Panc1 (cell line): ENCODE measurements at regions not wholly inside any gene's neighbourhood (a gene's known extent, or its start where the extent isn't known, plus 50 kb on each side); places are given as distances from the start of the nearest gene placed in this dataset.

Experiments used
- ATAC-seq: fragments of 200-7000 bp; cut with Tn5 transposase; 2 replicates; pipeline ENCODE4 v1.9.1; 2020; ENCODE audit warnings: mild to moderate bottlenecking, moderate library complexity
- BruUV-seq: library from RNA; stranded (reverse); fragments of 400-500 nt; replicated peaks from 2 replicates; lab custom pipeline; 2021; lab: Mats Ljungman, UMichigan
- CTCF ChIA-PET: fragments of 300-600 bp; sonication (Branson Sonifier 250); formaldehyde crosslinking; loops from one replicate; lab custom pipeline; 2022; ENCODE audit warnings: antibody characterized with exemption; lab: Charles Lee
- POLR2A ChIA-PET: fragments of 300-600 bp; sonication (Branson Sonifier 250); formaldehyde crosslinking; loops from one replicate; lab custom pipeline; 2022; ENCODE audit warnings: antibody characterized with exemption; lab: Charles Lee
- DNase-seq: peaks from one replicate; pipeline ENCODE4 v3.0.0-alpha.2; 2010; ENCODE audit warnings: low read depth, low spot score
- H3K27ac ChIP-seq: 2 replicates; pipeline ENCODE4 v1.5.1; 2011; ENCODE audit warnings: mild to moderate bottlenecking, low read length, inconsistent platforms
- H3K27me3 ChIP-seq: fragments of 200-500 bp; sonication (Bioruptor generic); 2 replicates; pipeline ENCODE4 v1.6.0; 2014; ENCODE audit warnings: low read length, inconsistent platforms; ENCODE audit not compliant: control insufficient read depth, insufficient read depth
- H3K36me3 ChIP-seq: fragments of 200-500 bp; sonication (Bioruptor generic); 2 replicates; pipeline ENCODE4 v1.5.1; 2014; ENCODE audit warnings: inconsistent platforms, mild to moderate bottlenecking, low read length, moderate library complexity; ENCODE audit not compliant: control insufficient read depth, insufficient read depth
- H3K4me1 ChIP-seq: 2 replicates; pipeline ENCODE4 v1.5.1; 2011; ENCODE audit warnings: inconsistent platforms, mild to moderate bottlenecking, low read length, moderate library complexity; ENCODE audit not compliant: control insufficient read depth, insufficient read depth
- H3K4me3 ChIP-seq, 2 experiments: 2 replicates each; pipeline ENCODE4 v1.5.1; 2011 to 2012; ENCODE audit warnings: low read depth in 2 of 2, low read length in 2 of 2, mild to moderate bottlenecking in 2 of 2, inconsistent platforms in 1 of 2, moderate library complexity in 1 of 2
- H3K9me3 ChIP-seq: fragments of 200-500 bp; sonication (Bioruptor generic); 2 replicates; pipeline ENCODE4 v1.5.1; 2014; ENCODE audit warnings: low read depth, mild to moderate bottlenecking, inconsistent platforms, low read length, moderate library complexity; ENCODE audit not compliant: control insufficient read depth, insufficient read depth
- POLR2AphosphoS5 ChIP-seq: IDR thresholded peaks from 2 replicates; pipeline ENCODE4 v1.6.1; 2012; ENCODE audit warnings: mild to moderate bottlenecking, low read depth, low read length, moderate library complexity
- SIN3A ChIP-seq: IDR thresholded peaks from 2 replicates; pipeline ENCODE4 v1.6.1; 2012; ENCODE audit warnings: low read depth, mild to moderate bottlenecking, low read length, moderate library complexity, borderline replicate concordance; ENCODE audit not compliant: insufficient read depth
- TCF7L2 ChIP-seq: IDR thresholded peaks from 2 replicates; pipeline ENCODE4 v1.6.1; 2011; ENCODE audit warnings: mild to moderate bottlenecking, low read depth, low read length, inconsistent platforms
- in situ Hi-C: cut with HindIII; loops from 2 replicates; pipeline ENCODE4 v1.10.0; 2016; ENCODE audit warnings: low sequenced_read_pairs, low pct_unique_long_range_greater_than_20kb
- intact Hi-C: fragments of 100-400 bp; cut with micrococcal nuclease; formaldehyde crosslinking; loops from one replicate; pipeline ENCODE4 v1.10.0; 2022; ENCODE audit not compliant: unreplicated experiment
- TF ChIP-seq, protein P1 (sequence below): fragments of 450-650 bp; IDR thresholded peaks from 2 replicates; pipeline ENCODE4 v1.5.1; 2017; ENCODE audit warnings: mild to moderate bottlenecking
- TF ChIP-seq, protein P2 (sequence below), 2 experiments: IDR thresholded peaks; 2 replicates each; pipeline ENCODE4 v1.6.1; 2011 to 2012; ENCODE audit warnings: low read depth in 2 of 2, control low read depth in 1 of 2, low read length in 1 of 2, mild to moderate bottlenecking in 1 of 2, moderate library complexity in 1 of 2; ENCODE audit not compliant: insufficient read depth in 1 of 2

DNA sequence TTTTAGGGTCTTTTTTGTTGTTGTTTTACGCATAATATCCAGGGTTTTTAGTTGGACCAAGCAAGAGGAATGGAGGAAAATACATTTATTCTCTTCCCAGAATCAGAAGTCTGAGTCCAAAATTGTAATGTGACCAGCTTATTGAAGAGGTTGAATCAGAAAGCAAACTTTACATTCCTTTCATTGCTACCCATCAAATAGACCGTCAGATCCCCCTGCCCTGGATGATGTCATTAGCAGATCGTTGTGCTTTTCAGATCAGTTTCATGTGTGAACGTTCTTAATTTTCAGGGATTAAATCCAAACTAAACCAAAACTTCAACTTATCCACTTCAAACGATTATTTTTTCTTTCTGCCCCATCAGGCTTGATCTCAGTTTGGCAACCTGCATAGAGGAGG lies 85.7 kb upstream of the NGF start:
- CTCF ChIA-PET = interaction anchor here (0.6 kb wide), 1 partner anchor 286 kb away, joined by 3 read pairs; no protein-coding TSS in a partner anchor
- no peak for DNase-seq
- in situ Hi-C loops = no loop called here

DNA sequence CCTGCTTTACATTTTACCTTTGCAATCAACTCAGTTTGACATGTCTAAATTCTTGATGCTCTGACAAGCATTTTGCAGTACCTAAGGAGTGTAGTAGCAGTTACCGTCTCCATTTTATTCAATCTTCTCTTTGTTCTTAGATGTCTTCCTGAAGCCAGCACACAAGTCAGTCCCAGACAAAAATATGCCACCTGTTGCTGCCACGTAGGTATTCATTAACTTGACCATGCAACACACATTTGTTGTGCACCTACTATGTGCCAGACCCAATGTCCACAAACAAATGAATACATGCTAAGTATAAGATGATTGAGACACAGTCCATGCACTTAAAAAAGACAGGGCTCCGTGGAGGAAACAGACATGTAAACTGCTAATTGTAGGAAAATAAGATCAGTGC lies 81.5 kb upstream of the NGF start:
- Histone ChIP-seq H3K9me3 (no peaks in the 10 kb centered on the region), H3K4me1 (no peaks in the 10 kb centered on the region), H3K36me3 (no peaks in the 10 kb centered on the region), H3K4me3 (no peak overlapping the region), H3K27ac (no peak overlapping the region), H3K27me3 (0 out of 2 replicates have a peak, but pooled peaks cover 2% of the 10 kb centered on the region)
- no peak for ATAC-seq
- DNase-seq = no peak
- ChIA-PET POLR2A (no interaction called here), CTCF (no interaction called here)
- intact Hi-C loops = no loop called here
- BruUV-seq = no TSS peak
- in situ Hi-C loops = no loop called here
- no peak for TF ChIP-seq POLR2AphosphoS5
- TF ChIP-seq SIN3A = no peak
- TF ChIP-seq, protein P1, sequence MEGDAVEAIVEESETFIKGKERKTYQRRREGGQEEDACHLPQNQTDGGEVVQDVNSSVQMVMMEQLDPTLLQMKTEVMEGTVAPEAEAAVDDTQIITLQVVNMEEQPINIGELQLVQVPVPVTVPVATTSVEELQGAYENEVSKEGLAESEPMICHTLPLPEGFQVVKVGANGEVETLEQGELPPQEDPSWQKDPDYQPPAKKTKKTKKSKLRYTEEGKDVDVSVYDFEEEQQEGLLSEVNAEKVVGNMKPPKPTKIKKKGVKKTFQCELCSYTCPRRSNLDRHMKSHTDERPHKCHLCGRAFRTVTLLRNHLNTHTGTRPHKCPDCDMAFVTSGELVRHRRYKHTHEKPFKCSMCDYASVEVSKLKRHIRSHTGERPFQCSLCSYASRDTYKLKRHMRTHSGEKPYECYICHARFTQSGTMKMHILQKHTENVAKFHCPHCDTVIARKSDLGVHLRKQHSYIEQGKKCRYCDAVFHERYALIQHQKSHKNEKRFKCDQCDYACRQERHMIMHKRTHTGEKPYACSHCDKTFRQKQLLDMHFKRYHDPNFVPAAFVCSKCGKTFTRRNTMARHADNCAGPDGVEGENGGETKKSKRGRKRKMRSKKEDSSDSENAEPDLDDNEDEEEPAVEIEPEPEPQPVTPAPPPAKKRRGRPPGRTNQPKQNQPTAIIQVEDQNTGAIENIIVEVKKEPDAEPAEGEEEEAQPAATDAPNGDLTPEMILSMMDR = no peak
- no peak for TF ChIP-seq TCF7L2
- TF ChIP-seq, protein P2, sequence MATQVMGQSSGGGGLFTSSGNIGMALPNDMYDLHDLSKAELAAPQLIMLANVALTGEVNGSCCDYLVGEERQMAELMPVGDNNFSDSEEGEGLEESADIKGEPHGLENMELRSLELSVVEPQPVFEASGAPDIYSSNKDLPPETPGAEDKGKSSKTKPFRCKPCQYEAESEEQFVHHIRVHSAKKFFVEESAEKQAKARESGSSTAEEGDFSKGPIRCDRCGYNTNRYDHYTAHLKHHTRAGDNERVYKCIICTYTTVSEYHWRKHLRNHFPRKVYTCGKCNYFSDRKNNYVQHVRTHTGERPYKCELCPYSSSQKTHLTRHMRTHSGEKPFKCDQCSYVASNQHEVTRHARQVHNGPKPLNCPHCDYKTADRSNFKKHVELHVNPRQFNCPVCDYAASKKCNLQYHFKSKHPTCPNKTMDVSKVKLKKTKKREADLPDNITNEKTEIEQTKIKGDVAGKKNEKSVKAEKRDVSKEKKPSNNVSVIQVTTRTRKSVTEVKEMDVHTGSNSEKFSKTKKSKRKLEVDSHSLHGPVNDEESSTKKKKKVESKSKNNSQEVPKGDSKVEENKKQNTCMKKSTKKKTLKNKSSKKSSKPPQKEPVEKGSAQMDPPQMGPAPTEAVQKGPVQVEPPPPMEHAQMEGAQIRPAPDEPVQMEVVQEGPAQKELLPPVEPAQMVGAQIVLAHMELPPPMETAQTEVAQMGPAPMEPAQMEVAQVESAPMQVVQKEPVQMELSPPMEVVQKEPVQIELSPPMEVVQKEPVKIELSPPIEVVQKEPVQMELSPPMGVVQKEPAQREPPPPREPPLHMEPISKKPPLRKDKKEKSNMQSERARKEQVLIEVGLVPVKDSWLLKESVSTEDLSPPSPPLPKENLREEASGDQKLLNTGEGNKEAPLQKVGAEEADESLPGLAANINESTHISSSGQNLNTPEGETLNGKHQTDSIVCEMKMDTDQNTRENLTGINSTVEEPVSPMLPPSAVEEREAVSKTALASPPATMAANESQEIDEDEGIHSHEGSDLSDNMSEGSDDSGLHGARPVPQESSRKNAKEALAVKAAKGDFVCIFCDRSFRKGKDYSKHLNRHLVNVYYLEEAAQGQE (IDR thresholded peaks at IDR 0.05; ENCODE audit: insufficient read depth in 1 of 2, low read depth in 2 of 2, low read length in 1 of 2) = no peak

More for the DNA sequence above, 85.7 kb upstream of the NGF start:
- no peak overlapping the region for H3K27ac ChIP-seq
- TF ChIP-seq, protein P2 (IDR thresholded peaks at IDR 0.05; ENCODE audit: insufficient read depth in 1 of 2, low read depth in 2 of 2, low read length in 1 of 2) = no peak
- TF ChIP-seq SIN3A = no peak
- ATAC-seq = no peak
- no peaks in the 10 kb centered on the region for H3K36me3 ChIP-seq
- intact Hi-C loops = no loop called here
- no peak overlapping the region for H3K4me3 ChIP-seq
- POLR2A ChIA-PET = no interaction called here
- H3K27me3 ChIP-seq = 0 out of 2 replicates have a peak, but pooled peaks cover 2% of the 10 kb centered on the region
- no TSS peak for BruUV-seq
- no peaks in the 10 kb centered on the region for H3K4me1 ChIP-seq
- no peaks in the 10 kb centered on the region for H3K9me3 ChIP-seq
